ENCODE measurements at regions not wholly inside any gene's neighbourhood (a gene's known extent, or its start where the extent isn't known, plus 50 kb on each side); places are given as distances from the start of the nearest gene placed in this dataset.
"Not testable (repeated sequence)": the region's sequence is repeated elsewhere in the genome, so short reads cannot be mapped to it uniquely, and the experiment has no call there.

DNA sequence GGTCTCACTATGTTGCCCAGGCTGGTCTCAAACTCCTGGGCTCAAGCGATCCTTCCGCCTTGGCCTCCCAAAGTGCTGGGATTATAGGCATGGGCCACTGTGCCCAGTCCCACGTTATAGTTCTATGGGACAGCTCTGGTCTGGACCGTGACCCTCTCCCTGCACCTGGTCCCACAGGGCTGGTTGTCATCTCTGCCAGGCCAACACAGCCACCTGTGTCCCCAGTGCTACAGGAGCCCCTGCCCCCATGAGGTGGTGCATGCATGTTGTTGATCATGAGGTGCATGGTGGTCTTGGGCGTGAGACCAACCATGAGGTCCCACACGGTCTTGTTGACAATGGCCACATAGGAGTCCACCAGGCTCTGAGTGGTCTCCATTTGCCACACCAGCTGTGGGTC lies 51.0 kb upstream of the UBE2Q2 start:
- not testable (repeated sequence) for H3K23ac ChIP-seq (ENCODE audit: low read length); H3K36me3 ChIP-seq (ENCODE audit: control insufficient read depth in 1 of 2, insufficient read depth in 2 of 2, low read length in 2 of 2); H3K14ac ChIP-seq (ENCODE audit: low read length); DNase-seq; H3K4me1 ChIP-seq (ENCODE audit: control insufficient read depth in 1 of 2, insufficient read depth in 2 of 2, low read length in 2 of 2); H3K4me2 ChIP-seq (ENCODE audit: low read length); H3K18ac ChIP-seq (ENCODE audit: low read length); H3K27me3 ChIP-seq (ENCODE audit: insufficient read depth, low read length); H3K9ac ChIP-seq (ENCODE audit: low read length); H3K4me3 ChIP-seq (ENCODE audit: low read depth, low read length); H4K12ac ChIP-seq (ENCODE audit: low read depth, low read length); H2AK5ac ChIP-seq (ENCODE audit: low read length); H3K79me1 ChIP-seq (ENCODE audit: low read length); H3K79me2 ChIP-seq (ENCODE audit: control insufficient read depth, insufficient read depth, low read length, poor library complexity); H3K4ac ChIP-seq (ENCODE audit: low read depth, low read length); H2AFZ ChIP-seq (ENCODE audit: insufficient read depth, low read length, poor library complexity); H4K8ac ChIP-seq (ENCODE audit: low read depth, low read length); H2BK5ac ChIP-seq (ENCODE audit: low read depth, low read length, poor library complexity); H3K27ac ChIP-seq (ENCODE audit: low read depth, low read length); H4K91ac ChIP-seq (ENCODE audit: low read depth, low read length); H3K9me3 ChIP-seq (ENCODE audit: insufficient read depth, low read depth, low read length); H2BK12ac ChIP-seq (ENCODE audit: low read length); H2BK120ac ChIP-seq (ENCODE audit: insufficient read depth, low read length, poor library complexity)
- WGBS (ENCODE audit: extremely low coverage, insufficient coverage, insufficient read length): no CpG with 5 or more reads among the region's 6 CpGs

DNA sequence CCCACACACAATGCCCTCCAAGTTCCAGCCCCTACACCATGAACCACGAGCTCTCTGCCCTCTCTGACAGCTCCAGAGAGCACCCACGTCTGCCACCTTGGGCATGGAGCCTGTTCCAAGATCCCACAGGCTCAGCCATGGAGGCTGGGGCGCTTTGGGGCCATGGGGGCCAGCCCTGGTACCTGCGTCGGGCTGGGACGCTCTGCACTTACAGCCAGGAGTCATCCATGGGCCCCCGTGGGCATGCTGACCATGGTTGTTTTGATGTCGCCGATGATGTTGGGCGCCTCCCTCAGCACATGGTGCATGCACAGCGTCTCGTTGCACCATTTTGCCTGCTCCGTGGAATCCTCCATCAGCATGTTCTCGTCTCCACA lies 51.9 kb upstream of the UBE2Q2 start:
- H3K18ac ChIP-seq (ENCODE audit: low read length): no peak overlapping the region
- WGBS (ENCODE audit: extremely low coverage, insufficient coverage, insufficient read length): no CpG with 5 or more reads among the region's 14 CpGs
- no peak overlapping the region for H3K9ac ChIP-seq (ENCODE audit: low read length)
- H3K36me3 ChIP-seq (ENCODE audit: control insufficient read depth in 1 of 2, insufficient read depth in 2 of 2, low read length in 2 of 2): no peaks in the 10 kb centered on the region
- no peaks in the 10 kb centered on the region for H3K27me3 ChIP-seq (ENCODE audit: insufficient read depth, low read length)
- H2BK5ac ChIP-seq (ENCODE audit: low read depth, low read length, poor library complexity): no peak overlapping the region
- no peak overlapping the region for H3K4me3 ChIP-seq (ENCODE audit: low read depth, low read length)
- H3K27ac ChIP-seq (ENCODE audit: low read depth, low read length): no peak overlapping the region
- H2BK120ac ChIP-seq (ENCODE audit: insufficient read depth, low read length, poor library complexity): no peak overlapping the region
- no peak overlapping the region for H4K91ac ChIP-seq (ENCODE audit: low read depth, low read length)
- H2AFZ ChIP-seq (ENCODE audit: insufficient read depth, low read length, poor library complexity): no peak overlapping the region
- no peak overlapping the region for H3K14ac ChIP-seq (ENCODE audit: low read length)
- no peak overlapping the region for H2AK5ac ChIP-seq (ENCODE audit: low read length)
- H3K79me1 ChIP-seq (ENCODE audit: low read length): no peaks in the 10 kb centered on the region
- no peak for DNase-seq
- H4K12ac ChIP-seq (ENCODE audit: low read depth, low read length): no peak overlapping the region
- no peak overlapping the region for H3K23ac ChIP-seq (ENCODE audit: low read length)
- no peaks in the 10 kb centered on the region for H3K4me1 ChIP-seq (ENCODE audit: control insufficient read depth in 1 of 2, insufficient read depth in 2 of 2, low read length in 2 of 2)
- no peak overlapping the region for H4K8ac ChIP-seq (ENCODE audit: low read depth, low read length)
- H3K9me3 ChIP-seq (ENCODE audit: insufficient read depth, low read depth, low read length): peaks cover 2% of the 10 kb centered on the region
- H3K4ac ChIP-seq (ENCODE audit: low read depth, low read length): no peak overlapping the region
- no peaks in the 10 kb centered on the region for H3K79me2 ChIP-seq (ENCODE audit: control insufficient read depth, insufficient read depth, low read length, poor library complexity)
- H3K4me2 ChIP-seq (ENCODE audit: low read length): no peak overlapping the region
- no peak overlapping the region for H2BK12ac ChIP-seq (ENCODE audit: low read length)

DNA sequence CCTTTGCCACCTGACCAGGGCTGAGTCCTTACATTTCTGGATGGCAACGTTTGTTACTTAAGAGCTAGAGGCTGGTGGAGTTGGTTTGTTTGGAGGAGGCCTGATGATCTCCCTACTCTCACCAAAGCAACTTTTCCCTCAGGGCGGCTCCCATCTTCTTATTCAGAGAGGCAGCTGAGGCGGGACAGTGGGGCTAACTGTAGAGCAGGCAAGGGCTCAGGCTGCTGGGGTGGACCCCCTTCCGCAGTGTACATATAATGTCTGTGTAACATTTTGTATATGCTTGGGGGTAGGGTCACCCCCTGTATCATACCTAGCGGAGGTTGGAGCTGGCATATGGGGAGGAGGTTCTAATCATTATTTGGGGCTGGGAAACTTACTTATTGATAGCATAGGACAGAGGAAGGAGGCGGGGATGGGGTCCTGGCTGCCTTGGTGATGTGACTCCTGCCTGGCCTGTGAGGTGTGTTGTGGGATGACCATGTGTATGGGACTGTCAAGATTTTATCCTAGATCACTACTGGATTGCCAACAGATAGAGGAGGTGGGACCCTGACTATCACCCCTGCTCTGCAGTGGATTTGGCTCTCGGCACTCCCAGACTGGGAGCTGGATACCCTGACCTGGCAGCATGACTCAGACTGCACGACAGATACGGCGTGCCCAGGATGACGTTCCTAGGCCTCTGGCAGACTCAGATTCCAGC lies 52.5 kb upstream of the UBE2Q2 start:
- WGBS (ENCODE audit: extremely low coverage, insufficient coverage, insufficient read length): no CpG with 5 or more reads among the region's 11 CpGs
- Histone ChIP-seq H3K27me3 (ENCODE audit: insufficient read depth, low read length) (no peaks in the 10 kb centered on the region), H2AK5ac (ENCODE audit: low read length) (no peak overlapping the region), H3K4ac (ENCODE audit: low read depth, low read length) (no peak overlapping the region), H3K36me3 (ENCODE audit: control insufficient read depth in 1 of 2, insufficient read depth in 2 of 2, low read length in 2 of 2) (no peaks in the 10 kb centered on the region), H3K4me3 (ENCODE audit: low read depth, low read length) (no peak overlapping the region), H3K18ac (ENCODE audit: low read length) (no peak overlapping the region), H2AFZ (ENCODE audit: insufficient read depth, low read length, poor library complexity) (no peak overlapping the region), H3K27ac (ENCODE audit: low read depth, low read length) (no peak overlapping the region), H2BK5ac (ENCODE audit: low read depth, low read length, poor library complexity) (no peak overlapping the region), H3K9ac (ENCODE audit: low read length) (no peak overlapping the region), H3K4me2 (ENCODE audit: low read length) (no peak overlapping the region), H3K79me1 (ENCODE audit: low read length) (no peaks in the 10 kb centered on the region), H3K79me2 (ENCODE audit: control insufficient read depth, insufficient read depth, low read length, poor library complexity) (no peaks in the 10 kb centered on the region), H3K9me3 (ENCODE audit: insufficient read depth, low read depth, low read length) (peaks cover 2% of the 10 kb centered on the region), H4K8ac (ENCODE audit: low read depth, low read length) (no peak overlapping the region), H3K4me1 (ENCODE audit: control insufficient read depth in 1 of 2, insufficient read depth in 2 of 2, low read length in 2 of 2) (no peaks in the 10 kb centered on the region), H4K91ac (ENCODE audit: low read depth, low read length) (no peak overlapping the region), H4K12ac (ENCODE audit: low read depth, low read length) (no peak overlapping the region), H3K23ac (ENCODE audit: low read length) (no peak overlapping the region), H3K14ac (ENCODE audit: low read length) (no peak overlapping the region), H2BK120ac (ENCODE audit: insufficient read depth, low read length, poor library complexity) (no peak overlapping the region), H2BK12ac (ENCODE audit: low read length) (no peak overlapping the region)
- DNase-seq: no peak

DNA sequence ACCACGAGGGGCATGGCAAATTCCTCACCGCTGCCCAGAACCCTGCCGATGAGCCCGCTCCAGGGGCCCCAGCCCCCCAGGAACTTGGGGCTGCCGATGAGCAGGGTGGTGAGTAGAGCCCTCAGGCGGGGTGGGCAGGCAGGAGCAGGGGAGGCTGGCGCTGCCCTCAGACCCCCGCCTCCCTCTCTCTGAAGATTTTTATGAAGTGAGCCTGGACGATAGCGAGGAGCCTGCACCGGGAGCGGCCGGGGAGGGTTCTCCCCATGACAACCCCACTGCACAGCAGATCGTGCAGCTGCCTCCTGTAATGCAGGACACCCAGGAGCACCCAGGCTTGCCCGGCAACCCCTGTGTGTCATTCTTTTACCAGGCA lies 56.7 kb upstream of the UBE2Q2 start:
- Histone ChIP-seq H2AK5ac (ENCODE audit: low read length) (no peak overlapping the region), H3K14ac (ENCODE audit: low read length) (no peak overlapping the region), H4K12ac (ENCODE audit: low read depth, low read length) (no peak overlapping the region), H3K27me3 (ENCODE audit: insufficient read depth, low read length) (no peaks in the 10 kb centered on the region), H4K8ac (ENCODE audit: low read depth, low read length) (no peak overlapping the region), H3K18ac (ENCODE audit: low read length) (no peak overlapping the region), H3K4ac (ENCODE audit: low read depth, low read length) (no peak overlapping the region), H2BK5ac (ENCODE audit: low read depth, low read length, poor library complexity) (no peak overlapping the region), H2BK120ac (ENCODE audit: insufficient read depth, low read length, poor library complexity) (no peak overlapping the region), H3K79me1 (ENCODE audit: low read length) (no peaks in the 10 kb centered on the region), H2BK12ac (ENCODE audit: low read length) (no peak overlapping the region), H2AFZ (ENCODE audit: insufficient read depth, low read length, poor library complexity) (no peak overlapping the region), H3K27ac (ENCODE audit: low read depth, low read length) (no peak overlapping the region), H3K79me2 (ENCODE audit: control insufficient read depth, insufficient read depth, low read length, poor library complexity) (no peaks in the 10 kb centered on the region), H3K23ac (ENCODE audit: low read length) (no peak overlapping the region), H3K36me3 (ENCODE audit: control insufficient read depth in 1 of 2, insufficient read depth in 2 of 2, low read length in 2 of 2) (no peaks in the 10 kb centered on the region), H4K91ac (ENCODE audit: low read depth, low read length) (no peak overlapping the region), H3K9ac (ENCODE audit: low read length) (no peak overlapping the region), H3K9me3 (ENCODE audit: insufficient read depth, low read depth, low read length) (peaks cover 2% of the 10 kb centered on the region), H3K4me2 (ENCODE audit: low read length) (no peak overlapping the region), H3K4me1 (ENCODE audit: control insufficient read depth in 1 of 2, insufficient read depth in 2 of 2, low read length in 2 of 2) (no peaks in the 10 kb centered on the region), H3K4me3 (ENCODE audit: low read depth, low read length) (no peak overlapping the region)
- no peak for DNase-seq
- no CpG with 5 or more reads among the region's 15 CpGs for WGBS (ENCODE audit: extremely low coverage, insufficient coverage, insufficient read length)
